ENCODE measurements at regions not wholly inside any gene's neighbourhood (a gene's known extent, or its start where the extent isn't known, plus 50 kb on each side); places are given as distances from the start of the nearest gene placed in this dataset.
"Not testable (repeated sequence)": the region's sequence is repeated elsewhere in the genome, so short reads cannot be mapped to it uniquely, and the experiment has no call there.

DNA sequence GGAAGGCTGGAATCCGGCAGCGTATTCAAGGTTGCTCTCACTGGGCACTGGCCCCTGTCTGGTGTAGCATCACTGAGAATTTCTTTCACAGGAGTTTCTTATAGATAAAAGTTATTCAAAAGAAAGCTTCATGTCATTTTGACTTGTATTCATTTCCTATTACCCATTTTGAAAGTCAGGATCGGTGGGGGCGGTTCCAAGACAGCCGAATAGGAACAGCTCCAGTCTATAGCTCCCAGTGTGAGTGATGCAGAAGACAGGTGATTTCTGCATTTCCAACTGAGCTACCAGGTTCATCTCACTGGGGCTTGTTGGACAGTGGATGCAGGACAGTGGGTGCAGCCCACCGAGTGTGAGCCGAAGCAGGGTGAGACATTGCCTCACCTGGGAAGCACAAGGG lies 51.5 kb upstream of the CDC42EP3 start:
- not testable (repeated sequence) for DNase-seq

- no peak for DNase-seq
Observed at GRCh38 chr2:37730037-37730818, 58.8 kb upstream of the CDC42EP3 start.

DNA sequence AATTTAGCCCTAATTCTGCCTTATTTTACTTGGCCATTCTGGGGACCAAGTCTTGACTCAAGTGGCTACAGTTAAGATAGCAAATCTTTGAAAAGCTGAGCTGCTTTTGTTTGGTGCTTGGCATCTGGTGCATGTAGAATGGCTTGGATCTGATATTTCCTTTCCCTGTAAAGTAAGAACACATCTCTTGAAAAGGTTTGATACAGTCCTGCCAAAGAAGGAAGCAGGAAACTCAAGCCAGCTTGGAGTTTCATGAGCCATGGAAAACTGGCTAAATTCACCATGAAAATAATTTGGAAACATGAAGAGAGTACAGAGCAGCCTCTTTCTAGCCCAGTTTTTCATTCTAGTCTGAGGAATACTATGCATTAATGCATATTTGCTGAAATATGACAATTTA lies 61.0 kb upstream of the CDC42EP3 start:
- DNase-seq, result not testable (repeated sequence)

DNA sequence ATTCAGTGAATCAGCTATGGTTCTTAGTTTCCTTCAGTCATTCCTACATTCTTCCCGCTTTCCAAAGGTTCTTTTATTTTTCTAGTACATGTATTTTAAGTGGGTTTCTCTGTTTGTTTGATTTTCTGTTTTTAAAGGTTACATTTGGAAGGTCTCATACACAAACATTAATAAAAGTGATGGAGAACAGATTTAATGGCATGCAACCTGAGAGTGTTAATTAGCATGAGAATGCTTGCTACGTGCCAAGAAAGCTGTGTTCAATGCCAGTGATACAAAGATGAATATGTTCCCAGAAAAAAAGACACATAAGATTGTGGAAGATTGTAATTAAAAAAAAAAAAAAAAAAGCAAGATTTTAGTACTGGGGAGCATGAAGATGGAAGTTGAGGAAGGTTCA lies 61.8 kb upstream of the CDC42EP3 start:
- DNase-seq, result no peak

GRCh38 chr2:37733955-37734354 lies 62.5 kb upstream of the CDC42EP3 start:
- DNase-seq, result not testable (repeated sequence)

DNA sequence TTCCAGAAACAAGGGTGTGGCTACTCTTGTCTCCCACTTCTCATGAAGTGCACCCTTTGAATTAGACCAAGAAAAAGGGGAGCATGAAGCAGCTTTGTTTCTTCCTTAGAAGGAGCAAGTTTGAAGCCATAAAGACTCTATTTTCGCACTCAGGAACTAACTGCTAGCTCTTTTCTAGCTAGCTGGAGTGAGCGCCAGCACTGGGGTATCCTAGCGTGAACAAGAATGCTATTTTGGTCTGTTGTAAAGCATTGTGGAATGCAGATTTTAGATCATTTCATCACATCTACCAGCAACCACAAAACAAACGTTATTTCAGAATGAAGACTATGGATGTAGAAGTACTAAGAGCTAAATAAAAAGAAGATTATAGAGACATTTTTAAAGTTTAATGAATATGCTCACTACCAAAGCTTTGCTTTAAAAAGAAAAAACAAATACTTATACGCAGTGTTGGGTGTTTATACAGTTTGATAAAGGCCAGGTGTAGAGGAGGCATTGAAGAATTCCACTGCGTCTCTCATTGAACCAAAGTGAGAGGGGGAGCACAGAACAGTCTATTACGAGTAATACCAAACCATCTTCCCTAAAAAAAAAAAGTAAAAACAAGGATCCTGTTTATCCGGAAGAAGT lies 63.6 kb upstream of the CDC42EP3 start:
- DNase-seq, result not testable (repeated sequence)

GRCh38 chr2:37735524-37735910 lies 64.1 kb upstream of the CDC42EP3 start:
- not testable (repeated sequence) for DNase-seq

DNA sequence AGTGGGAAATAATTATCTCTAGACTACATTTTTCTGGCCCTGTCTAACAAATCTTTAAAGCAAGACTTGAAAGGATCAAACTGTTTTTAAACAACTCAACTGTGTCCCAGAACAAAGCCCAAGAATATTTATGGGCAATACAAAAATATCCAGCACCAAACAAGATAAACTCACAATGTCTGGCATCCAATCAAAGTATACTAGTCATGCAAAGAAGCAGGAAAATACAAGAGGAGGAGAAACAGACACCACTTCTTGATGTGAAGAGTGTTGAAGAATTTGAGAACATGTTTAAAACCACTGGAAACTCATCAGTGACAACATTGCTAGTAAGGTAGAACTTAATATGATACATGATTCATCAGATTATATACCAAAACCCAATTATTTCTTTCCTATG lies 66.1 kb upstream of the CDC42EP3 start:
- no peak for DNase-seq

- no peak for DNase-seq
Observed at GRCh38 chr2:37738266-37738885, 66.9 kb upstream of the CDC42EP3 start.

DNA sequence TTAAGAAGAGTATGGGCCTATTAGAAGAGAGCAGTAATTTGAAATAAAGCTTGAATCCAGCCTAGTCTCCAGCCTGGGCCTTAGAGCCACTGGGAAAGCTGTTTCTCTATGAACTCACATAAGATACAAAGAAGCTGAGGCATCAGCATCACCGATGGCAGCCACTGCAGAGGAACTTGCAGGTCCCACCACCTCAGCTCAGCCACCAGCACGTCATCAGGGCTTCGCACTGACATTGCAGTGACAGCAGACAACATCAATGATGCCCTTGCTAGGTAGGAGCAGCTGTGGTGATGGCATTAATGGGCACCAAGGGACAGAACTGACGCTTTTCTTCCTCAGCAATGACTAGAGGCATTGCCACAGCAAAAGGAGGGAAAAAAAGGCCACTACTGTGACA lies 67.7 kb upstream of the CDC42EP3 start:
- DNase-seq, result no peak

DNA sequence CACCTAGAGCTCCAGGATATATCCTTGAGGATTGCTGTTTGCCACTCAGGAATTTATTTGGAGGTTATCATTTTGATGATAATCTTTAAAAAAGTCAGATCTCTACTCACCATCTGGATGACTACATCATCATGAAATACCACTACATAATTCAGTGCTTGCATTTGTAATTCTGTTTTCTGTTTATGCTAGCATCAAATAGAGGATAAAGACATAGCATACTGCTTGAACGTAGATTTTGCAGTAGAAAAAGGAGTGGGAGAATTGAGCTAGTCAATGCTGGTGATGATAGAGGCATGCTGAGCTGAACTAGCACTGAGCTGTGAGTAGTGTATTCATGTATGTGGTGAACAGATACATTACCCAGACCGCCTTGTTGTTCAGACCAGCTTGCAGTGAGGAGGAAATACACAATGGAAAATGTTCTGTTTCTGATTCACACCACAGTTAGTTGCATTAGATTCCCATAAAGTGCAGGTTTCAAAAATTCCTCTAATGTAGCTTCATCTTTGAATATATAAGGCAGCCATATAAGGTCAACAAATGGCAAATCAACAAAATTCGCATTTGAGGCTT lies 68.8 kb upstream of the CDC42EP3 start:
- DNase-seq, result no peak

GRCh38 chr2:37742286-37742685 lies 70.8 kb upstream of the CDC42EP3 start:
- no peak for DNase-seq

GRCh38 chr2:37744010-37744409 lies 72.6 kb upstream of the CDC42EP3 start:
- no peak for DNase-seq

DNA sequence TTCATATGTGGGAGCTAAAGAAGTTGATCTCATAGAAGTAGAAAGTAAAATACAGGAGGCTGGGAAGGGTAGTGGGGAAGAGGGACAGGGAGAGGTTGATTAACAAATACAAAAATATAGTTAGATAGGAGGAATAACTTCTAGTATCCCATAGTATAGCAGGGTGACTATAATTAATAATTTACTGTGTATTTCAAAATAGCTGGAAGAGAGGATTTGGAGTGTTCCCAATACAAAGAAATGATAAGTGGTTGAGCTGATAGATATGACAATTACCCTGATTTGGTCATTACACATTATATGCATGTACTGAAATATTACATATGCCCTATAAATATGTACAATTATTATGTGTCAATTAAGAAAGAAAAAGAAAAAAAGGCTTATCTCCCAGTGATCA lies 73.5 kb upstream of the CDC42EP3 start:
- not testable (repeated sequence) for DNase-seq

DNA sequence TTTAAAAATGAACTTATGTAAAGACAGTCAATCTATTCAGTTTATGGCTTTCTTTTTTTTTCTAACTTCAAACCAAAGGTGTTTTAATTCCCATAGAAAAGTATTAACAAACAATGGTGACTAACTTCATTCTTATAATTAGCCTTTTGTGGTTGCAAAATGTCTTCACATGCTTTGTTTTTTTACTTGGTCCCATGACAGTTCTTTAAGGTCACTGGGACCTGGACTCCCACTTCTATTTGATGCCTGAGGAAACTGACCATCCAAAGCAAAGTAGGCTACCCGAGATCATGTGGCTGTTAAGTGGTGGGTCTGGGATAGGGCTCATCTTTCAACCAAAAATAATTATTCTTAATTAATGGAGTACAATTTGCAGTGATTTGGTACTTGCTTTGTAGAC lies 74.6 kb upstream of the CDC42EP3 start:
- DNase-seq, result not testable (repeated sequence)

- no peak for DNase-seq
Observed at GRCh38 chr2:37746883-37747282, 75.4 kb upstream of the CDC42EP3 start.

- DNase-seq, result no peak
Observed at GRCh38 chr2:37748541-37748940, 77.1 kb upstream of the CDC42EP3 start.

- not testable (repeated sequence) for DNase-seq
Observed at GRCh38 chr2:37750286-37750685, 78.8 kb upstream of the CDC42EP3 start.

DNA sequence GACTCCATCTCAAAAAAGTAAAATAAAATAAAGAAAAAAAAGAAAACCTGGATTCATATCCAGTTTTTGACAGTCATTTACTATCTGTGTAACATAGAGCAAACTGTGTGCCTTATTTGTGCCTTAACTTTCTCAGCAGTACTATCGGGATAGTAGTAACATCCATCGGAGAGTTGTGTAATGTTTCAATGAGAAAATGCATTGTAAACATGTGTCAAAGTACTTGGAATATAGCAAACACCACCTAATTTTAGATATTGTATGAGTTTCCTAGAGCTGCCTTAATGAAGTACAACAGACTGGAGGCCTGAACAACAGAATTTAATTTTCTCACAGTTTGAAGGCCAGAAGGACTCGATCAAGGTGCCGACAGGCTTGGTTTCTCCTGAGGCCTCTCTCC lies 81.3 kb upstream of the CDC42EP3 start:
- no peak for DNase-seq

- no peak for DNase-seq
Observed at GRCh38 chr2:37753758-37754157, 82.3 kb upstream of the CDC42EP3 start.

DNA sequence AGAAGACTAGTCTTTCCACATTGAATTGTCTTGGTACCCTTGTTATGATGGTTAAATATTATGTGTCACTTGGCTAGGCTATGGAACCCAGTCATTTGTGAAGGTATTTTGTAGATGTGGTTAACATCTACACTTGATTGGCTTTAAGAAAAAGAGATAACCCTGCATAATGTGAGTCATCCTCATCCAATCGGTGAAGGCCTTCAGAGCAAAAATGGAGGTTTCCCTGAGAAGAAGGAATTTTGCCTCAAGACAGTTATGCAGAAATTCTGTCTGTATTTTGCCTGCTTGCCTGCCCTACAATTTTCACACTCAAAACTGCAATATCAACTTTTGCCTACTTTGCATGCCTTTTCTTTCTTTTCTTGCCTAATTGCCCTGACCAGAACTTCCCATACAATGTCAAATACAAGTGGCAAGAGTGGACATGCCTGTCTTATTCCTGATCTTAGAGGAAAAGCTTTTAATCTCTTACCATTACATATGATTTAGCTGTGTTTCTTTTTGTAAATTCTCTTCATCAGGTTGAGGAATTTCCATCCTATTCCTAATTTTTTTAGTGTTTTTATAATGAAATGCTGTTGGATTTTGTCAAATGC lies 84.6 kb upstream of the CDC42EP3 start:
- DNase-seq, result not testable (repeated sequence)

GRCh38 chr2:37757456-37757855 lies 86.0 kb upstream of the CDC42EP3 start:
- not testable (repeated sequence) for DNase-seq

- not testable (repeated sequence) for DNase-seq
Observed at GRCh38 chr2:37758141-37758601, 86.7 kb upstream of the CDC42EP3 start.
